NCI-H2196 (cell line): ENCODE measurements at regions not wholly inside any gene's neighbourhood (a gene's known extent, or its start where the extent isn't known, plus 50 kb on each side); places are given as distances from the start of the nearest gene placed in this dataset.
"Not testable (repeated sequence)": the region's sequence is repeated elsewhere in the genome, so short reads cannot be mapped to it uniquely, and the experiment has no call there.

ENCODE experiments used
- DNase-seq: peaks from one replicate; lab custom pipeline; 2025; ENCODE audit not compliant: unreplicated experiment; lab: John Stamatoyannopoulos, UW

DNA sequence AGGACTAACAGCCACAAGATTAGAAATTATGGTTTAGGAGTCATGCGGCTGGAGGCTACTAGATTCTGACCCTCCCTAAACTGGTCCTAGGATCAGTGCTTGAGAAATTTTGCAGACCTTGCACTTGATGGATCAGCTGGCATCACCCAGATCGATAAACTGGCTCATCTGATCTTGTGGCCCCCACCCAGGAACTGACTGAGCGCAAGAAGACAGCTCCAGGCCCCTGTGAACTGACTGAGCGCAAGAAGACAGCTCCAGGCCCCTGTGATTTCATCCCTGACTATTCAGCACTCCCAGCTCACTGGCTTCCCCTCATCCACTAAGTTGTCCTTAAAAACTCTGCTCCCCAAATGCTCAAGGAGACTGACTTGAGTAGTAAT, 67.8 kb downstream of the MRPL36 start:
- not testable (repeated sequence) for DNase-seq

DNA sequence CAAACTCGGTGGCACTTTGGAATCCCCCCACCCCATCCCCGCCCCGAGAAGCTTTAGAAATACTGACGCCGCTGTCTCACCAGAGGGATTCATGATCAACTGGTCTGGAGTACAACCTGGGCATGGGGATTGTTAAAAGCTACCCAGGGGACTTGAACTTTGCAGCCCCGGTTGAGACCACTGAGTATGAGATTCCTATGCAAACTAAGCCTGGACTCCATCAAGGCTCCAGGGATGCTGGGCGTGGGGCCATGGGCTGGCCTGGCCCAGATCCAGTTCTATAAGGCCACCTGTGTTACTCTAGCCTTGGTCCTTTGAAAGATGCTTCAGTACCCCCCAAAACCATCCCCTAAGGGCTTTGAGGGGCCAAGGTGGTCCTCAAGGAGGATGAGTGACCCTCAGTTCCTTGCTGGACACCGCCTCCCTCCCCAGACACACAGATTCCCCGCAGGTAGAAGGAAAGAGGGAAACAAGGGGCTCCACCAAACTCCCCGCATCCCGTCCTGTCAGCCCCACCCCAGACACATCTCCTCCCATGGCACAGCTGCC, 68.5 kb downstream of the MRPL36 start:
- DNase-seq: no peak

GRCh38 chr5:1730487-1730847, 69.2 kb downstream of the MRPL36 start:
- no peak for DNase-seq

GRCh38 chr5:1729641-1730486, 69.8 kb downstream of the MRPL36 start:
- DNase-seq: no peak

- DNase-seq: no peak
Measured at GRCh38 chr5:1728846-1729245, 70.8 kb downstream of the MRPL36 start.

DNA sequence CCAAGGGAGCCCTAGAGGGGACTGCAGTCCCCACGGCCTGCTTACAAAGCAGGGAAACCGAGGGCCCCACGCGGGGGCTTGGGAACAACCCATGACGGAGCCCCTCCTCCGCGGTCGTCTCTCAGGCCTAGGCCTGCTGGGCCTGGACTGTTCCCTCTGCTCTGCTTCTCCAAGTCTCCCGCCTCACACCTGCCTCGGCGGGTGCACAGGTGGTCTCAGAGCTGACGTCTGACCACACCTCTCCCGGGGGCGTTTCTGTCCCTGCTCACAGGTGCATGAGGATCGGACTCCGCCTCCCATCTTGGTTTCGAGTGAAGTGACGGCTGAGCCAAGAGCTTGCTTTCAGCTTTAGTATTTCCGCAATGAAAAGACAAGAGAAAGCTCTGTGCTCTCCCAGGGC, 72.1 kb downstream of the MRPL36 start:
- no peak for DNase-seq

- no peak for DNase-seq
Measured at GRCh38 chr5:1726956-1727355, 72.7 kb downstream of the MRPL36 start.

DNA sequence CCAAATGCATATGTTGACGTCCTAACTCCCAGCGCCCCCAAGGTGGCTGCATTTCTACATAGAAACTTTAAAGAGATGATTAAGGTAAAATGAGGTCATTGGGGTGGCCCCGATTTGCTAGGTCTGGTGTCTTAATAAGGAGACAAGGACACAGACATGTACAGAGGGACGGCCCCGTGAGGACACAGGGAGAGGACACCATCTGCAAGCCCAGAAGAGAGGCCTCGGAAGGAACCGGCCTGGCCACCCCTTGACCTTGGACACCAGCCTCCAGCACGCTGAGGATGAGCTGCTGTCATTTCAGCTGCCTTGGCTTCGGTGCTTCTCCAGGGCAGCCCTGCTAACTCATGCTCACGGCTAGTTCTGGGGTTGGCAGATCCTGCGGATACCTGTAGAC, 73.2 kb downstream of the MRPL36 start:
- no peak for DNase-seq

- no peak for DNase-seq
Measured at GRCh38 chr5:1725641-1726468, 73.8 kb downstream of the MRPL36 start.

DNA sequence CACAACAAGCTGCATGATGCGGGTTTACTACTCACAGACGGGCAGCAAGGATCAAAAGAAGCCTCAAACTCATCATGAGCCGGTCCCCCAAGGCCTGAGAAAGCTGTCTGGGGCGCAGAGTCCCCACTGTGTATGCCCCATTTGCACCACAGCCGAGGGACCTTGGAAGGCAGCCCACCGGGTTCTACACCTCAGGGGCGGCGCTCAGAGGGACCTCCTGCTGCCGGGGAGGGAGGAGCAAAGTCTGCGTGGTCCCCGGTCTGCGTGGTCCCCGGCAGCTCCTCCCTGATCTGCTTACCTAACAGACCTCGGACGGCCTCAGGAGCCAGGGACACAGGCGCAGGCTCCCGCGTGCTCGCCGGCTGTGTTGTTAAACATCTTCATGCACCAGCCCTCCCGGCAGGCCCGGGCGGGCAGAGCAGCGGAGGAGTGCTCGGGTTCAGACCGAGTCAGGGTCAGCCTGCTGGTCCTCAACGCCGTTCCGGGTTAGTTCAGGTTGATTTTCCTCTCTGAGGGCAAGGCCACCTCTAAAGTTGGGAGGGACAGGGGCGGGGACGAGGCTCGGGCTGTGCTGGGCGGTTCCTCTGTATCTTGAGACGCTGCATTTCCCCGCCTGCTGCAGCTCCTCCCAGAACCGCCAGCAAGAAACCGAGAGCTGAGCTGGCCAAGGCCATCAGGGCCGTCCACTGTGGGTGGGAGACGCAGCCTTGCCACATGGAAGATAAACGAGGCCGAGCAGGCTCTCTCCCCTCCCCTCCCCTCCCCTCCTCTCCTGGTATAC, 74.6 kb downstream of the MRPL36 start:
- DNase-seq: no peak

DNA sequence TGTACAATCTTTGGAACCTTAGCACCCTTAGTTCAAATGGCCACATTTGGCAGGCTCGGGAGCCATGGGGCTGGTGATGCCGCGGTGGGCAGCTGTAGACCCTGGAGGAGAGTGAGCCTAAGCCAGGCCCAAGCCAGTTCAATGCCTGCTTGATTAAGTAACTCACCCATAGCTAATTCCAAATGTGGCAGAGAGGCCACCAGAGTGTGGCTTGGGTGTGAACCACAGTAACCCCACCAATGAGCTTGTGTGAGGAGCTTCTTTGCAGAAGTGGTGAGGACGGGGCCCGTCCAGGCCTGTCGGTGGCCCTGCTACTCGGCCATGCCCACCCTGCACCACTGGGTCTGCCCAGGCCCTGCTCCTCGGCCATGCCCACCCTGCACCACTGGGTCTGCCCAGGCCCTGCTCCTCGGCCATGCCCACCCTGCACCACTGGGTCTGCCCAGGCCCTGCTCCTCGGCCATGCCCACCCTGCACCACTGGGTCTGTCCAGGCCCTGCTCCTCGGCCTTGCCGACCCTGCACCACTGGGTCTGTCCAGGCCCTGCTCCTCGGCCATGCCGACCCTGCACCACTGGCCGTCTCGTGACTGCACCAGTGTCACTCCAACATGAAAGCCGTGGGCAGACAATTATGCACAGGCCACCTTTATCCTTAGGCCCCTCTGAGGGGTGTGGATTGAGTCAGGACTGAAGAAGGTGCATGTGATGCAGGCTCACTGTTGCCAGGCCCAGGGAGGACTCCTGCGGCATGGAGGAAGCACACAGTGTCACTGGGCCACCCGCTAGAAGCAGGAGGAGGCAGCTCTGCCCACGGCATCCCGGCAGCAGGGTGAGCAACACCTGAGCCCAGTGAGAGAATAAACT, 75.4 kb downstream of the MRPL36 start:
- DNase-seq: no peak

- DNase-seq: no peak
Measured at GRCh38 chr5:1723476-1723875, 76.2 kb downstream of the MRPL36 start.

DNA sequence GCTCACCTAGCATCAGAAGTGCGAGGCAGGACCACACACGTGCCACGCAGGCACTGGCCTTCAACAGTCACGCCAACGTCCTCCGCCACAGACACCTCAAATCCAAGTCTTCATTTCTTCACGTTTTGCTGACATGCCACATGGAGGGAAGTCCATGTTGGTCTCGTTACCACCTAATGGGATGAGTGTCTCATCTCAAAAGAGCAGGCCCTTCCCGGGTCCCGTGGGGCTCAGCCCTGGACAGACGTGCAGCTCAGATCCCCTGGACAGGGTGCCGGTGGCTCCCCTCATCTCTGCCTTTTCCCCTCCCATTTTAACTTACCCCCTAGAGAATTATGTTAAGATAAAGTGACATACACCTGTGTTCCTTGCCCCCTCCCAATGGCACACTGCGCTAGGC, 76.8 kb downstream of the MRPL36 start:
- no peak for DNase-seq

GRCh38 chr5:1720396-1721110, 79.1 kb downstream of the MRPL36 start:
- no peak for DNase-seq

DNA sequence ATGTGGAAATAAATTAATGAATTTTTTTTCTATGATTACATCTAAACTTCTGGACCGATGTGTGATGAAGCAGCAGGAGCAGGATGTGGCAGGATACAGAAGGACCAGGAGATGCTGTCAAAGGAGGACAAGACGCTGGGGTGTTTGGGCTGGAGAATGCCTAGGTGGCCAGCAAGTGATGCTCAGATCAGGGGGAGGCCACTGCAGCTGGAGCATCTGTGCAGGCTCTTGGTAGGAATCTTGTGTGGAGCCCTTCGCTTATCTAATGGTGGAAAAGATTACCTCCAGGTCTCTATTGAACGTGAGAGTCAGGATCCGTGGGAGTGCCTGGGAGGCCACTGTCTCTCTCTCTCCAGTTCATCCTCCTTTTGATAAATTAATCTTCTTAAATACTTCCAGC, 79.8 kb downstream of the MRPL36 start:
- no peak for DNase-seq

DNA sequence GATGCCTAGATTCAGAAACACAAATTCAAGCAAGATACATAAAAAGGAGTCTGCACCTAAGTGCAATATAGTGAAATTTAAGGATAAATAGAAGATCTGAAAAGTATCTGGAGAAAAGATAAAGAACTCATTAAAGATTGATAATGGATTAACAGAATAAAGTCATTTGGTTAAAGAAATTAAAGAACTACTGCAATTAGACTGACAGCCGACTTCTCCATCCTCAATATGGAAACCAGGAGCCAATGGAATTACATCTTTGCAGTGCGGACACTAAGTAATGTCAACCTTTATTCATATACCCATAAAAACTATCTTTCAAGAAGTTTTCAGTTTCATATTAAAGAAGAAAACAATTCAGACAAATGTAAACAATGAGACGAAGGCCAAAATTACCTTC, 81.0 kb downstream of the MRPL36 start:
- DNase-seq: no peak

DNA sequence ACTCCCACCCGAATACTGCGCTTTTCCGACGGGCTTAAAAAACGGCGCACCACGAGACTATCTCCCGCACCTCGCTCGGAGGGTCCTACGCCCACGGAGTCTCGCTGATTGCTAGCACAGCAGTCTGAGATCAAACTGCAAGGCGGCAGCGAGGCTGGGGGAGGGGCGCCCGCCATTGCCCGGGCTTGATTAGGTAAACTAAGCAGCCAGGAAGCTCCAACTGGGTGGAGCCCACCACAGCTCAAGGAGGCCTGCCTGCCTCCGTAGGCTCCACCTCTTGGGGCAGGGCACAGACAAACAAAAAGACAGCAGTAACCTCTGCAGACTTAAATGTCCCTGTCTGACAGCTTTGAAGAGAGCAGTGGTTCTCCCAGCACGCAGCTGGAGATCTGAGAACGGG, 89.5 kb downstream of the MRPL36 start:
- not testable (repeated sequence) for DNase-seq

GRCh38 chr5:1709171-1709803, 90.3 kb downstream of the MRPL36 start:
- DNase-seq: no peak

DNA sequence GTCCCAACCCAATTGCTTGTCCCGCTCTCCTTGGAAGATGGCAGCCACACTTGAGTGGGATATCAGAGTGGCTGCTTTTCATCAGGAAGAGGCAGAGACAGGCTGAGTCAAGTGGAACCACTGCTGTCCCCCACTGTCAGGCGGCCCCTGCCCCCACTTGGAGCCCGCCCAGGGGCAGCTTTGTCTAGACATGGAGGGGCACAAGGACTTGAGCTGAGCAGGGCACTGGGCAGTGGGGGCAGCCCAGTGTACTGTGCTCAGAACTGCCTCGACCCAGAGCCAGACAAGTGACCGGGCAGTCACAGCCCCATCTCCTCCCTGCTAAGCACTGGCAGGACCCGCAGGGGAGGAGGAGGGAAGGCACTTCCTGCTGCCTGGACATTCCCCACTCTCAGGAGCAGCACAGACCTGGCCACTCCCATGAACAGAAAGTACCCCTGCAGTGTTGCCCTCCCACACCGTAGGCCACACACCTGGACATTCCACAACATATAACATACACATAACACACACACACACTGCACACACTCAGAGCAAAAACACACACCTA, 91.0 kb downstream of the MRPL36 start:
- no peak for DNase-seq
